ENCODE measurements at regions not wholly inside any gene's neighbourhood (a gene's known extent, or its start where the extent isn't known, plus 50 kb on each side); places are given as distances from the start of the nearest gene placed in this dataset.

- ChIA-PET POLR2A (interaction anchor here (0.6 kb wide), 1 partner anchor 269 kb away, joined by 7 read pairs; no protein-coding TSS in a partner anchor), RAD21 (ENCODE audit: unreplicated experiment) (no interaction called here), SMC1A (ENCODE audit: uncharacterized antibody, unreplicated experiment) (no interaction called here), CTCF (no interaction called here)
- WGBS (ENCODE audit: insufficient coverage, insufficient replicate concordance, low lambda C conversion rate, missing lambda C conversion rate) = 0% methylated on average over 1 of the region's 1 CpG
- DNase-seq (ENCODE audit: low read depth, low spot score) = no peak
- TF ChIP-seq NR2F1 (conservative IDR thresholded peaks at IDR 0.05) = no peak
- no peak for TF ChIP-seq CBX5 (IDR thresholded peaks at IDR 0.05; ENCODE audit: low read depth)
- TF ChIP-seq, protein P1, sequence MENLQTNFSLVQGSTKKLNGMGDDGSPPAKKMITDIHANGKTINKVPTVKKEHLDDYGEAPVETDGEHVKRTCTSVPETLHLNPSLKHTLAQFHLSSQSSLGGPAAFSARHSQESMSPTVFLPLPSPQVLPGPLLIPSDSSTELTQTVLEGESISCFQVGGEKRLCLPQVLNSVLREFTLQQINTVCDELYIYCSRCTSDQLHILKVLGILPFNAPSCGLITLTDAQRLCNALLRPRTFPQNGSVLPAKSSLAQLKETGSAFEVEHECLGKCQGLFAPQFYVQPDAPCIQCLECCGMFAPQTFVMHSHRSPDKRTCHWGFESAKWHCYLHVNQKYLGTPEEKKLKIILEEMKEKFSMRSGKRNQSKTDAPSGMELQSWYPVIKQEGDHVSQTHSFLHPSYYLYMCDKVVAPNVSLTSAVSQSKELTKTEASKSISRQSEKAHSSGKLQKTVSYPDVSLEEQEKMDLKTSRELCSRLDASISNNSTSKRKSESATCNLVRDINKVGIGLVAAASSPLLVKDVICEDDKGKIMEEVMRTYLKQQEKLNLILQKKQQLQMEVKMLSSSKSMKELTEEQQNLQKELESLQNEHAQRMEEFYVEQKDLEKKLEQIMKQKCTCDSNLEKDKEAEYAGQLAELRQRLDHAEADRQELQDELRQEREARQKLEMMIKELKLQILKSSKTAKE (IDR thresholded peaks at IDR 0.05; ENCODE audit: low read depth, poor library complexity, severe bottlenecking) = no peak
- no peak for TF ChIP-seq MEF2B (IDR thresholded peaks at IDR 0.05; ENCODE audit: partially characterized antibody, poor library complexity, severe bottlenecking)
- TF ChIP-seq IKZF2 (IDR thresholded peaks at IDR 0.05) = peak in 1 of 2 experiments; percentile 22; a peak in 1 of 4 replicates
- TF ChIP-seq POLR2AphosphoS5 (IDR thresholded peaks at IDR 0.05; ENCODE audit: low read length) = no peak
- peak; percentile 38 for TF ChIP-seq RUNX3 (IDR thresholded peaks at IDR 0.05; ENCODE audit: low read length)
- no peak for TF ChIP-seq RFX5 (IDR thresholded peaks at IDR 0.05; ENCODE audit: low read depth, low read length)
- TF ChIP-seq NBN (IDR thresholded peaks at IDR 0.05) = no peak
- no peak for TF ChIP-seq BHLHE40 (IDR thresholded peaks at IDR 0.05; ENCODE audit: borderline replicate concordance in 1 of 2, low read depth in 2 of 2, low read length in 1 of 2)
- TF ChIP-seq CBX3 (IDR thresholded peaks at IDR 0.05; ENCODE audit: borderline replicate concordance, low read depth) = no peak
- TF ChIP-seq ZSCAN29 (IDR thresholded peaks at IDR 0.05) = no peak
- no peak for TF ChIP-seq FOXK2 (IDR thresholded peaks at IDR 0.05)
- TF ChIP-seq NRF1 (conservative IDR thresholded peaks at IDR 0.05; ENCODE audit: low read depth, low read length) = no peak
- TF ChIP-seq SMAD1 (IDR thresholded peaks at IDR 0.05; ENCODE audit: low read depth, partially characterized antibody) = no peak
- Histone ChIP-seq H2AFZ (ENCODE audit: control insufficient read depth, low read depth, low read length) (no peak overlapping the region), H3K27me3 (replicated peaks in 1 of 2; ENCODE audit: control insufficient read depth in 2 of 2, insufficient read depth in 2 of 2, low read length in 1 of 2) (no peaks in the 10 kb centered on the region), H3K4me3 (no peak overlapping the region), H3K27ac (ENCODE audit: control insufficient read depth, insufficient read depth) (no peak overlapping the region), H3K9me3 (replicated peaks; ENCODE audit: control insufficient read depth, insufficient read depth, low read length) (no peaks in the 10 kb centered on the region), H3K9ac (ENCODE audit: control insufficient read depth, insufficient read depth, low read length) (no peak overlapping the region), H3K4me2 (ENCODE audit: control insufficient read depth, insufficient read depth) (no peak overlapping the region), H4K20me1 (ENCODE audit: control insufficient read depth, insufficient read depth) (no peaks in the 10 kb centered on the region), H3K36me3 (ENCODE audit: control insufficient read depth in 2 of 2, insufficient read depth in 2 of 2, low read length in 1 of 2) (no peaks in the 10 kb centered on the region), H3K4me1 (ENCODE audit: control insufficient read depth, insufficient read depth, low read length) (no peaks in the 10 kb centered on the region), H3K79me2 (ENCODE audit: control insufficient read depth, insufficient read depth, low read length) (no peaks in the 10 kb centered on the region)
- in situ Hi-C loops (cut with MboI) (no loop called here), intact Hi-C loops (cut with micrococcal nuclease; ENCODE audit: unreplicated experiment) (no loop called here)
- no TSS peak for BruUV-seq (replicated peaks)
- no peak for ATAC-seq
- FAIRE-seq = peak; percentile 44
Observed at GRCh38 chr7:97601931-97602457, 129.9 kb upstream of the TAC1 start.

All from GM12878 (cell line).